HEK293 (cell line): ENCODE measurements at regions not wholly inside any gene's neighbourhood (a gene's known extent, or its start where the extent isn't known, plus 50 kb on each side); places are given as distances from the start of the nearest gene placed in this dataset.

Source experiments
- CTCF ChIA-PET: fragments of 350-600 bp; formaldehyde crosslinking; extraction: SDS; loops from one replicate; lab custom pipeline; 2021; ENCODE audit warnings: antibody characterized with exemption; lab: Yijun Ruan, JAX
- POLR2A ChIA-PET: fragments of 300-600 bp; formaldehyde crosslinking; extraction: SDS; loops from one replicate; lab custom pipeline; 2020; ENCODE audit warnings: antibody characterized with exemption, inconsistent platforms; lab: Yijun Ruan, JAX
- H3K27ac ChIP-seq: fragments of 200-500 bp; sonication (Bioruptor generic); 2 replicates; pipeline ENCODE4 v1.5.1; 2014; ENCODE audit warnings: low read depth, low read length, control low read depth, inconsistent platforms; ENCODE audit errors: extremely low read depth
- H3K36me3 ChIP-seq, 2 experiments: fragments of 200-500 bp in 1 of 2; sonication (Bioruptor generic) in 1 of 2; 1 replicate in 1 of 2; 2 replicates in 1 of 2; pipeline ENCODE4 v1.5.1; 2014 to 2017; ENCODE audit warnings: inconsistent platforms in 2 of 2, low read length in 2 of 2; ENCODE audit not compliant: control insufficient read depth in 2 of 2, insufficient read depth in 1 of 2
- H3K4me1 ChIP-seq: fragments of 200-500 bp; sonication (Bioruptor generic); 2 replicates; pipeline ENCODE4 v1.5.1; 2014; ENCODE audit warnings: mild to moderate bottlenecking, low read length, inconsistent platforms; ENCODE audit not compliant: control insufficient read depth, insufficient read depth
- H3K4me3 ChIP-seq: 2 replicates; pipeline ENCODE4 v1.5.1; 2011; ENCODE audit warnings: low read depth, mild to moderate bottlenecking, control low read depth, low read length, moderate library complexity
- H3K9me3 ChIP-seq: fragments of 200-500 bp; sonication (Bioruptor generic); 2 replicates; pipeline ENCODE4 v1.5.1; 2014; ENCODE audit warnings: low read depth, low read length, inconsistent platforms; ENCODE audit not compliant: control insufficient read depth, insufficient read depth
- CTCF ChIP-seq: fragments of 450-650 bp; formaldehyde crosslinking; IDR thresholded peaks from 2 replicates; pipeline ENCODE4 v1.5.1; 2016; ENCODE audit warnings: missing biosample characterization, missing genetic modification characterization
- HIC1 ChIP-seq: fragments of 450-650 bp; formaldehyde crosslinking; IDR thresholded peaks from 2 replicates; pipeline ENCODE4 v1.5.1; 2016; ENCODE audit warnings: missing biosample characterization, missing genetic modification characterization
- HOXC10 ChIP-seq: sonication (generic); formaldehyde crosslinking; IDR thresholded peaks from 2 replicates; pipeline ENCODE4 v1.8.1; 2023; ENCODE audit warnings: mild to moderate bottlenecking, missing genetic modification reagents
- KLF16 ChIP-seq: fragments of 450-650 bp; formaldehyde crosslinking; IDR thresholded peaks from 2 replicates; pipeline ENCODE4 v1.5.1; 2017; ENCODE audit warnings: missing biosample characterization, missing genetic modification characterization
- MEIS1 ChIP-seq: sonication (generic); formaldehyde crosslinking; IDR thresholded peaks from 2 replicates; pipeline ENCODE4 v1.8.1; 2022; ENCODE audit warnings: missing genetic modification reagents, mild to moderate bottlenecking, borderline replicate concordance
- SCRT2 ChIP-seq: fragments of 450-650 bp; formaldehyde crosslinking; IDR thresholded peaks from 2 replicates; pipeline ENCODE4 v1.5.1; 2016; ENCODE audit warnings: missing biosample characterization, missing genetic modification characterization
- SP3 ChIP-seq: fragments of 450-650 bp; formaldehyde crosslinking; IDR thresholded peaks from 2 replicates; pipeline ENCODE4 v1.5.1; 2016; ENCODE audit warnings: missing biosample characterization, missing genetic modification characterization
- ZBTB7A ChIP-seq: fragments of 450-650 bp; formaldehyde crosslinking; IDR thresholded peaks from 2 replicates; pipeline ENCODE4 v1.5.1; 2016; ENCODE audit warnings: low read depth, missing biosample characterization, missing genetic modification characterization
- ZIC2 ChIP-seq: fragments of 450-650 bp; formaldehyde crosslinking; IDR thresholded peaks from 2 replicates; pipeline ENCODE4 v1.5.1; 2016; ENCODE audit warnings: missing biosample characterization, missing genetic modification characterization
- ZNF16 ChIP-seq: fragments of 450-650 bp; formaldehyde crosslinking; IDR thresholded peaks from 2 replicates; pipeline ENCODE4 v1.5.1; 2016; ENCODE audit warnings: low read depth, missing biosample characterization, missing genetic modification characterization
- ZNF169 ChIP-seq: fragments of 450-650 bp; formaldehyde crosslinking; IDR thresholded peaks from 2 replicates; pipeline ENCODE4 v1.5.1; 2016; ENCODE audit warnings: missing biosample characterization, missing genetic modification characterization
- ZNF248 ChIP-seq: fragments of 450-650 bp; formaldehyde crosslinking; IDR thresholded peaks from 2 replicates; pipeline ENCODE4 v1.5.1; 2017; ENCODE audit warnings: missing biosample characterization, missing genetic modification characterization
- ZNF266 ChIP-seq: fragments of 450-650 bp; formaldehyde crosslinking; IDR thresholded peaks from 2 replicates; pipeline ENCODE4 v1.5.1; 2016; ENCODE audit warnings: missing biosample characterization, missing genetic modification characterization, low read depth
- ZNF280C ChIP-seq: fragments of 450-650 bp; formaldehyde crosslinking; IDR thresholded peaks from 2 replicates; pipeline ENCODE4 v1.5.1; 2016; ENCODE audit warnings: missing biosample characterization, missing genetic modification characterization
- ZNF37A ChIP-seq: fragments of 450-650 bp; IDR thresholded peaks from 2 replicates; pipeline ENCODE4 v1.5.1; 2018; ENCODE audit warnings: missing biosample characterization, missing genetic modification characterization
- ZNF571 ChIP-seq: fragments of 450-650 bp; formaldehyde crosslinking; IDR thresholded peaks from 2 replicates; pipeline ENCODE4 v1.5.0; 2017; ENCODE audit warnings: missing biosample characterization, missing genetic modification characterization
- ZNF621 ChIP-seq: fragments of 450-650 bp; formaldehyde crosslinking; IDR thresholded peaks from 2 replicates; pipeline ENCODE4 v1.5.1; 2017; ENCODE audit warnings: missing biosample characterization, missing genetic modification characterization
- ZNF677 ChIP-seq: fragments of 450-650 bp; IDR thresholded peaks from 2 replicates; pipeline ENCODE4 v1.5.0; 2018; ENCODE audit warnings: missing biosample characterization, mild to moderate bottlenecking, missing genetic modification characterization, moderate library complexity
- ZNF768 ChIP-seq: fragments of 450-650 bp; formaldehyde crosslinking; IDR thresholded peaks from 2 replicates; pipeline ENCODE4 v1.5.1; 2018; ENCODE audit warnings: missing biosample characterization, mild to moderate bottlenecking, missing genetic modification characterization
- ZNF777 ChIP-seq: fragments of 450-650 bp; formaldehyde crosslinking; IDR thresholded peaks from 2 replicates; pipeline ENCODE4 v1.5.1; 2017; ENCODE audit warnings: missing biosample characterization, missing genetic modification characterization, borderline replicate concordance
- ZNF843 ChIP-seq: fragments of 450-650 bp; formaldehyde crosslinking; IDR thresholded peaks from 2 replicates; pipeline ENCODE4 v1.5.1; 2016; ENCODE audit warnings: missing biosample characterization, missing genetic modification characterization

- TF ChIP-seq ZNF266 (tag by site-specific recombination), result no peak
- no peak for TF ChIP-seq ZNF37A
- TF ChIP-seq ZNF571 (tag by site-specific recombination), result no peak
- no peak for TF ChIP-seq ZNF248 (tag by site-specific recombination)
- TF ChIP-seq ZNF16 (tag by site-specific recombination), result no peak
- no peak for TF ChIP-seq ZNF777 (tag by site-specific recombination)
- no peak for TF ChIP-seq MEIS1 (CRISPR knock-in tag)
- TF ChIP-seq ZBTB7A (tag by site-specific recombination), result no peak
Measured at GRCh38 chr5:29296548-29296947, 1896.9 kb upstream of the CDH6 start (continued).

GRCh38 chr5:29277642-29278041, 1915.8 kb upstream of the CDH6 start:
- no peaks in the 10 kb centered on the region for H3K4me1 ChIP-seq
- no peaks in the 10 kb centered on the region for H3K36me3 ChIP-seq
- CTCF ChIA-PET, result no interaction called here
- H3K9me3 ChIP-seq, result no peaks in the 10 kb centered on the region
- POLR2A ChIA-PET, result no interaction called here
- no peak overlapping the region for H3K27ac ChIP-seq
- TF ChIP-seq HOXC10 (CRISPR knock-in tag) (no peak), HIC1 (no peak), CTCF (no peak), KLF16 (tag by site-specific recombination) (no peak), SCRT2 (tag by site-specific recombination) (no peak), ZNF768 (tag by site-specific recombination) (no peak), ZNF280C (tag by site-specific recombination) (no peak), ZNF677 (tag by site-specific recombination) (no peak), ZNF621 (no peak), ZIC2 (no peak), SP3 (tag by site-specific recombination) (no peak)
- H3K4me3 ChIP-seq, result no peak overlapping the region

GRCh38 chr5:29276371-29276770, 1917.1 kb upstream of the CDH6 start:
- TF ChIP-seq ZNF169 (tag by site-specific recombination) (no peak), ZNF843 (no peak)
- Histone ChIP-seq H3K36me3 (no peaks in the 10 kb centered on the region), H3K9me3 (no peaks in the 10 kb centered on the region), H3K4me3 (no peak overlapping the region), H3K4me1 (no peaks in the 10 kb centered on the region), H3K27ac (no peak overlapping the region)
- POLR2A ChIA-PET, result no interaction called here
- CTCF ChIA-PET, result no interaction called here
